Karpas-422 (cell line): ENCODE measurements at regions not wholly inside any gene's neighbourhood (a gene's known extent, or its start where the extent isn't known, plus 50 kb on each side); places are given as distances from the start of the nearest gene placed in this dataset.

Experiments
- DNase-seq: peaks from one replicate; pipeline ENCODE4 v3.0.0-alpha.2; 2015
- H2AFZ ChIP-seq: fragments of 200-600 bp; sonication (generic); 2 replicates; pipeline ENCODE4 v1.6.1; 2014; ENCODE audit warnings: antibody characterized with exemption, low read length, mixed read lengths
- H3K27ac ChIP-seq: fragments of 200-600 bp; sonication (generic); 2 replicates; pipeline ENCODE4 v1.5.1; 2014; ENCODE audit warnings: mild to moderate bottlenecking, low read length, moderate library complexity
- H3K27me3 ChIP-seq: fragments of 200-600 bp; sonication (generic); 2 replicates; pipeline ENCODE4 v1.6.1; 2014; ENCODE audit warnings: low read length, mixed read lengths
- H3K36me3 ChIP-seq: fragments of 200-600 bp; sonication (generic); 2 replicates; pipeline ENCODE4 v1.6.1; 2014; ENCODE audit warnings: low read length, mixed read lengths; ENCODE audit not compliant: insufficient read depth
- H3K4me1 ChIP-seq: fragments of 200-600 bp; sonication (generic); 2 replicates; pipeline ENCODE4 v1.6.1; 2014; ENCODE audit warnings: mild to moderate bottlenecking, low read length, mixed read lengths
- H3K4me2 ChIP-seq: fragments of 200-600 bp; sonication (generic); 2 replicates; pipeline ENCODE4 v1.6.1; 2014; ENCODE audit warnings: low read length, low read depth, mild to moderate bottlenecking; ENCODE audit not compliant: poor library complexity, severe bottlenecking
- H3K4me3 ChIP-seq: fragments of 200-600 bp; sonication (generic); 2 replicates; pipeline ENCODE4 v1.5.1; 2014; ENCODE audit warnings: mild to moderate bottlenecking, antibody characterized with exemption, low read length, mixed read lengths
- H3K79me2 ChIP-seq: fragments of 200-600 bp; sonication (generic); 2 replicates; pipeline ENCODE4 v1.6.1; 2014; ENCODE audit warnings: mild to moderate bottlenecking, low read length, mixed read lengths
- H3K9ac ChIP-seq: fragments of 200-600 bp; sonication (generic); 2 replicates; pipeline ENCODE4 v1.6.0; 2014; ENCODE audit warnings: low read length
- H3K9me2 ChIP-seq: fragments of 200-600 bp; sonication (generic), shearing (Covaris generic); replicated peaks from 2 replicates; pipeline ENCODE4 v1.6.0; 2014; ENCODE audit warnings: mild to moderate bottlenecking, low read length, moderate library complexity; ENCODE audit not compliant: insufficient read depth
- H3K9me3 ChIP-seq: fragments of 300-700, 200-600 bp; sonication (generic); 2 replicates; pipeline ENCODE4 v1.6.1; 2014; ENCODE audit warnings: low read length, mixed read lengths
- H4K20me1 ChIP-seq: fragments of 200-600 bp; sonication (generic); 2 replicates; pipeline ENCODE4 v1.6.1; 2014; ENCODE audit warnings: mild to moderate bottlenecking, antibody characterized with exemption, low read length, low read depth; ENCODE audit not compliant: insufficient read depth

GRCh38 chr3:27626596-27627118, 95.5 kb downstream of the EOMES start:
- DNase-seq, result no peak
- Histone ChIP-seq H3K4me2 (no peak overlapping the region), H3K79me2 (no peaks in the 10 kb centered on the region), H3K9me2 (no peaks in the 10 kb centered on the region), H3K27ac (no peak overlapping the region), H3K4me3 (no peak overlapping the region), H3K9me3 (no peaks in the 10 kb centered on the region), H4K20me1 (no peaks in the 10 kb centered on the region), H3K9ac (no peak overlapping the region), H3K27me3 (no peaks in the 10 kb centered on the region), H3K4me1 (no peaks in the 10 kb centered on the region), H3K36me3 (no peaks in the 10 kb centered on the region), H2AFZ (no peak overlapping the region)

- H3K4me2 ChIP-seq, result no peak overlapping the region
Measured at GRCh38 chr3:27625864-27626263, 96.3 kb downstream of the EOMES start.

GRCh38 chr3:27623085-27623753, 98.9 kb downstream of the EOMES start:
- no peak for DNase-seq
- no peaks in the 10 kb centered on the region for H3K4me1 ChIP-seq
- H3K9ac ChIP-seq, result no peak overlapping the region
- no peaks in the 10 kb centered on the region for H3K9me2 ChIP-seq
- no peak overlapping the region for H3K27ac ChIP-seq
- H3K9me3 ChIP-seq, result no peaks in the 10 kb centered on the region
- H3K27me3 ChIP-seq, result 0 out of 2 replicates have a peak, but pooled peaks cover 2% of the 10 kb centered on the region
- no peak overlapping the region for H3K4me3 ChIP-seq
- H3K79me2 ChIP-seq, result no peaks in the 10 kb centered on the region
- no peak overlapping the region for H3K4me2 ChIP-seq
- no peaks in the 10 kb centered on the region for H4K20me1 ChIP-seq
- H3K36me3 ChIP-seq, result no peaks in the 10 kb centered on the region
- H2AFZ ChIP-seq, result no peak overlapping the region

More at GRCh38 chr3:27625864-27626263, 96.3 kb downstream of the EOMES start:
- Histone ChIP-seq H3K27ac (no peak overlapping the region), H4K20me1 (no peaks in the 10 kb centered on the region), H3K79me2 (no peaks in the 10 kb centered on the region), H3K36me3 (no peaks in the 10 kb centered on the region), H3K9me2 (no peaks in the 10 kb centered on the region), H2AFZ (no peak overlapping the region), H3K4me3 (no peak overlapping the region), H3K9ac (no peak overlapping the region), H3K9me3 (no peaks in the 10 kb centered on the region), H3K4me1 (no peaks in the 10 kb centered on the region), H3K27me3 (no peaks in the 10 kb centered on the region)
- no peak for DNase-seq

GRCh38 chr3:27617552-27617951, 104.6 kb downstream of the EOMES start:
- Histone ChIP-seq H3K4me3 (no peak overlapping the region), H3K79me2 (no peaks in the 10 kb centered on the region), H2AFZ (no peak overlapping the region), H3K9ac (no peak overlapping the region), H3K4me2 (no peak overlapping the region), H3K9me3 (no peaks in the 10 kb centered on the region), H3K4me1 (no peaks in the 10 kb centered on the region), H3K36me3 (no peaks in the 10 kb centered on the region), H4K20me1 (no peaks in the 10 kb centered on the region), H3K9me2 (no peaks in the 10 kb centered on the region), H3K27ac (no peak overlapping the region), H3K27me3 (0 out of 2 replicates have a peak, but pooled peaks cover 2% of the 10 kb centered on the region)
- no peak for DNase-seq

GRCh38 chr3:27616031-27616430, 106.1 kb downstream of the EOMES start:
- H2AFZ ChIP-seq, result no peak overlapping the region
- H3K79me2 ChIP-seq, result no peaks in the 10 kb centered on the region
- H3K9me2 ChIP-seq, result no peaks in the 10 kb centered on the region
- H3K4me2 ChIP-seq, result no peak overlapping the region
- H3K9me3 ChIP-seq, result no peaks in the 10 kb centered on the region
- H3K27ac ChIP-seq, result no peak overlapping the region
- no peak overlapping the region for H3K9ac ChIP-seq
- no peak for DNase-seq
- no peak overlapping the region for H3K4me3 ChIP-seq
- 0 out of 2 replicates have a peak, but pooled peaks cover 2% of the 10 kb centered on the region for H3K27me3 ChIP-seq
- peaks cover 2% of the 10 kb centered on the region for H3K4me1 ChIP-seq
- no peaks in the 10 kb centered on the region for H4K20me1 ChIP-seq
- no peaks in the 10 kb centered on the region for H3K36me3 ChIP-seq

GRCh38 chr3:27615555-27615954, 106.6 kb downstream of the EOMES start:
- H3K36me3 ChIP-seq, result no peaks in the 10 kb centered on the region
- DNase-seq, result no peak
- no peaks in the 10 kb centered on the region for H3K9me3 ChIP-seq
- H3K9me2 ChIP-seq, result no peaks in the 10 kb centered on the region
- H3K27me3 ChIP-seq, result 0 out of 2 replicates have a peak, but pooled peaks cover 2% of the 10 kb centered on the region
- H3K4me3 ChIP-seq, result no peak overlapping the region
- H3K27ac ChIP-seq, result no peak overlapping the region
- H4K20me1 ChIP-seq, result no peaks in the 10 kb centered on the region
- H3K4me1 ChIP-seq, result peaks cover 4% of the 10 kb centered on the region
- no peak overlapping the region for H3K9ac ChIP-seq
- no peak overlapping the region for H2AFZ ChIP-seq
- H3K79me2 ChIP-seq, result no peaks in the 10 kb centered on the region
- H3K4me2 ChIP-seq, result no peak overlapping the region

GRCh38 chr3:27614592-27614991, 107.5 kb downstream of the EOMES start:
- Histone ChIP-seq H3K79me2 (no peaks in the 10 kb centered on the region), H3K9me2 (no peaks in the 10 kb centered on the region), H3K4me1 (peaks cover 4% of the 10 kb centered on the region), H3K36me3 (no peaks in the 10 kb centered on the region), H3K27me3 (0 out of 2 replicates have a peak, but pooled peaks cover 2% of the 10 kb centered on the region), H3K9ac (no peak overlapping the region), H3K9me3 (no peaks in the 10 kb centered on the region), H3K4me3 (no peak overlapping the region), H4K20me1 (no peaks in the 10 kb centered on the region), H3K4me2 (no peak overlapping the region), H2AFZ (no peak overlapping the region), H3K27ac (no peak overlapping the region)
- no peak for DNase-seq

GRCh38 chr3:27613846-27614500, 108.2 kb downstream of the EOMES start:
- no peak overlapping the region for H2AFZ ChIP-seq
- H4K20me1 ChIP-seq, result no peaks in the 10 kb centered on the region
- H3K9me2 ChIP-seq, result no peaks in the 10 kb centered on the region
- H3K27me3 ChIP-seq, result 0 out of 2 replicates have a peak, but pooled peaks cover 2% of the 10 kb centered on the region
- no peak overlapping the region for H3K9ac ChIP-seq
- no peak for DNase-seq
- no peaks in the 10 kb centered on the region for H3K9me3 ChIP-seq
- no peaks in the 10 kb centered on the region for H3K36me3 ChIP-seq
- H3K27ac ChIP-seq, result no peak overlapping the region
- H3K79me2 ChIP-seq, result no peaks in the 10 kb centered on the region
- peaks cover 4% of the 10 kb centered on the region for H3K4me1 ChIP-seq
- H3K4me2 ChIP-seq, result no peak overlapping the region
- H3K4me3 ChIP-seq, result no peak overlapping the region
